ENCODE measurements at regions not wholly inside any gene's neighbourhood (a gene's known extent, or its start where the extent isn't known, plus 50 kb on each side); places are given as distances from the start of the nearest gene placed in this dataset.

- no peaks in the 10 kb centered on the region for H3K9me3 ChIP-seq
- peaks cover 0 to 78% of the 10 kb centered on the region in 2 donors for H3K27me3 ChIP-seq
- DNase-seq, result no peak
- no peaks in the 10 kb centered on the region for H3K36me3 ChIP-seq
- H3K27ac ChIP-seq, result no peak overlapping the region
- no peaks in the 10 kb centered on the region for H3K4me1 ChIP-seq
- no peak overlapping the region for H3K4me3 ChIP-seq
- TF ChIP-seq CTCF (IDR thresholded peaks at IDR 0.05), result no peak
- intact Hi-C loops (cut with DNase I; ENCODE audit: low total_unique reads), result no loop called here
Observed at GRCh38 chr1:2860476-2861142, 59.1 kb upstream of the TTC34 start.

GRCh38 chr1:2861143-2861987 is 59.9 kb upstream of the TTC34 start:
- Histone ChIP-seq H3K9me3 (no peaks in the 10 kb centered on the region), H3K27me3 (peaks cover 0 to 78% of the 10 kb centered on the region in 2 donors), H3K36me3 (no peaks in the 10 kb centered on the region), H3K4me3 (no peak overlapping the region), H3K27ac (no peak overlapping the region), H3K4me1 (no peaks in the 10 kb centered on the region)
- TF ChIP-seq CTCF (IDR thresholded peaks at IDR 0.05), result no peak
- intact Hi-C loops (cut with DNase I; ENCODE audit: low total_unique reads), result no loop called here
- DNase-seq, result no peak

- H3K27me3 ChIP-seq, result peaks cover 0 to 78% of the 10 kb centered on the region in 2 donors
- no peak for DNase-seq
- H3K27ac ChIP-seq, result no peak overlapping the region
- no peaks in the 10 kb centered on the region for H3K36me3 ChIP-seq
- no peaks in the 10 kb centered on the region for H3K9me3 ChIP-seq
- no peaks in the 10 kb centered on the region for H3K4me1 ChIP-seq
- H3K4me3 ChIP-seq, result no peak overlapping the region
- no peak for TF ChIP-seq CTCF (IDR thresholded peaks at IDR 0.05)
- intact Hi-C loops (cut with DNase I; ENCODE audit: low total_unique reads), result no loop called here
Observed at GRCh38 chr1:2861988-2862813, 60.7 kb upstream of the TTC34 start.

- Histone ChIP-seq H3K27me3 (peaks cover 0 to 78% of the 10 kb centered on the region in 2 donors), H3K27ac (no peak overlapping the region), H3K9me3 (no peaks in the 10 kb centered on the region), H3K36me3 (no peaks in the 10 kb centered on the region), H3K4me3 (no peak overlapping the region), H3K4me1 (no peaks in the 10 kb centered on the region)
- TF ChIP-seq CTCF (IDR thresholded peaks at IDR 0.05), result no peak
- intact Hi-C loops (cut with DNase I; ENCODE audit: low total_unique reads), result no loop called here
- DNase-seq, result no peak
Observed at GRCh38 chr1:2862814-2863647, 61.5 kb upstream of the TTC34 start.

GRCh38 chr1:2863648-2863963 is 62.1 kb upstream of the TTC34 start:
- no peak for DNase-seq
- no peak overlapping the region for H3K27ac ChIP-seq
- no peaks in the 10 kb centered on the region for H3K36me3 ChIP-seq
- no peak overlapping the region for H3K4me3 ChIP-seq
- no peak for TF ChIP-seq CTCF (IDR thresholded peaks at IDR 0.05)
- intact Hi-C loops (cut with DNase I; ENCODE audit: low total_unique reads), result no loop called here
- no peaks in the 10 kb centered on the region for H3K9me3 ChIP-seq
- H3K27me3 ChIP-seq, result peaks cover 0 to 77% of the 10 kb centered on the region in 2 donors
- no peaks in the 10 kb centered on the region for H3K4me1 ChIP-seq
